GM23248 (cell line): ENCODE measurements at regions not wholly inside any gene's neighbourhood (a gene's known extent, or its start where the extent isn't known, plus 50 kb on each side); places are given as distances from the start of the nearest gene placed in this dataset.

Experiments
- DNase-seq: peaks from one replicate; pipeline ENCODE4 v3.0.0-alpha.2; 2015
- H2AFZ ChIP-seq: fragments of 200-600 bp; sonication (generic); 2 replicates; pipeline ENCODE4 v1.6.1; 2016; ENCODE audit warnings: antibody characterized with exemption
- H3F3A ChIP-seq: fragments of 200-600 bp; sonication (generic); 2 replicates; pipeline ENCODE4 v1.6.1; 2016; ENCODE audit warnings: mild to moderate bottlenecking, antibody characterized with exemption, mixed run types; ENCODE audit not compliant: insufficient read depth
- H3K27ac ChIP-seq: fragments of 200-600 bp; sonication (generic); 2 replicates; pipeline ENCODE4 v1.5.1; 2016; ENCODE audit warnings: mild to moderate bottlenecking
- H3K27me3 ChIP-seq: fragments of 200-600 bp; sonication (generic); replicated peaks from 2 replicates; pipeline ENCODE4 v1.6.1; 2016; ENCODE audit warnings: mild to moderate bottlenecking; ENCODE audit not compliant: insufficient read depth
- H3K36me3 ChIP-seq: fragments of 200-600 bp; sonication (generic); 2 replicates; pipeline ENCODE4 v1.6.1; 2016; ENCODE audit warnings: low read depth, mild to moderate bottlenecking
- H3K4me1 ChIP-seq: fragments of 200-600 bp; sonication (generic); 2 replicates; pipeline ENCODE4 v1.6.1; 2016; ENCODE audit warnings: mild to moderate bottlenecking; ENCODE audit not compliant: insufficient read depth
- H3K4me2 ChIP-seq: fragments of 200-600 bp; sonication (generic); one replicate; pipeline ENCODE4 v1.6.1; 2016; ENCODE audit warnings: mild to moderate bottlenecking; ENCODE audit not compliant: unreplicated experiment
- H3K4me3 ChIP-seq: fragments of 200-600 bp; sonication (generic); 2 replicates; pipeline ENCODE4 v1.5.1; 2016; ENCODE audit warnings: mild to moderate bottlenecking
- H3K79me2 ChIP-seq: fragments of 200-600 bp; sonication (generic); 2 replicates; pipeline ENCODE4 v1.6.1; 2016; ENCODE audit warnings: mild to moderate bottlenecking; ENCODE audit not compliant: insufficient read depth
- H3K9ac ChIP-seq: fragments of 200-600 bp; sonication (generic); 2 replicates; pipeline ENCODE4 v1.6.1; 2016; ENCODE audit warnings: mild to moderate bottlenecking
- H3K9me2 ChIP-seq: fragments of 200-600 bp; sonication (generic); 2 replicates; pipeline ENCODE4 v1.6.1; 2016; ENCODE audit warnings: mixed run types, mild to moderate bottlenecking, moderate library complexity; ENCODE audit not compliant: insufficient read depth
- H3K9me3 ChIP-seq: fragments of 200-600 bp; sonication (generic); one replicate; pipeline ENCODE4 v1.6.1; 2017; ENCODE audit warnings: low read depth
- H4K20me1 ChIP-seq: fragments of 200-600 bp; sonication (generic); 2 replicates; pipeline ENCODE4 v1.6.0; 2016; ENCODE audit not compliant: insufficient read depth
- EZH2 ChIP-seq: fragments of 200-600 bp; sonication (generic); IDR thresholded peaks from 2 replicates; pipeline ENCODE4 v1.6.1; 2018; ENCODE audit warnings: antibody characterized with exemption, mild to moderate bottlenecking; ENCODE audit not compliant: insufficient read depth, poor library complexity, severe bottlenecking
- EZH2phosphoT487 ChIP-seq: fragments of 200-600 bp; sonication (generic); IDR thresholded peaks from 2 replicates; pipeline ENCODE4 v1.6.1; 2018; ENCODE audit warnings: antibody characterized with exemption, moderate library complexity, mild to moderate bottlenecking, low read depth; ENCODE audit not compliant: insufficient read depth
- WGBS, 2 experiments: methylation state at CpG; one replicate each; pipeline ENCODE4 v1.1.6; 2015 to 2017; ENCODE audit warnings: low lambda C conversion rate in 2 of 2, low coverage in 1 of 2; ENCODE audit errors: missing lambda C conversion rate in 2 of 2; 5-methylcytosine and 5-hydroxymethylcytosine counted together
- in situ Hi-C: fragments of 300-500 bp; cut with MboI; formaldehyde crosslinking; loops from 2 replicates; pipeline ENCODE4 v1.15.0; 2020

GRCh38 chr5:8060953-8061429, 192.0 kb downstream of the MTRR start:
- no peaks in the 10 kb centered on the region for H3K4me1 ChIP-seq

GRCh38 chr5:8062521-8062920, 193.6 kb downstream of the MTRR start:
- H3K9me3 ChIP-seq, result no peaks in the 10 kb centered on the region
- no peaks in the 10 kb centered on the region for H3F3A ChIP-seq
- H3K4me3 ChIP-seq, result no peak overlapping the region
- no peak for DNase-seq
- no peaks in the 10 kb centered on the region for H3K36me3 ChIP-seq
- WGBS, 2 experiments, result 62 to 67% methylated on average over 5 of the region's 5 CpGs
- no peaks in the 10 kb centered on the region for H3K9me2 ChIP-seq
- no peak overlapping the region for H2AFZ ChIP-seq
- no peak overlapping the region for H3K27ac ChIP-seq
- no peaks in the 10 kb centered on the region for H3K79me2 ChIP-seq
- no peak overlapping the region for H3K4me2 ChIP-seq
- H3K27me3 ChIP-seq, result no peaks in the 10 kb centered on the region
- H3K9ac ChIP-seq, result no peak overlapping the region
- H3K4me1 ChIP-seq, result no peaks in the 10 kb centered on the region
- TF ChIP-seq EZH2 (no peak), EZH2phosphoT487 (no peak)
- in situ Hi-C loops, result no loop called here
- no peaks in the 10 kb centered on the region for H4K20me1 ChIP-seq

More at GRCh38 chr5:8060953-8061429, 192.0 kb downstream of the MTRR start:
- Histone ChIP-seq H3K4me2 (no peak overlapping the region), H3K9me3 (no peaks in the 10 kb centered on the region), H3K9me2 (no peaks in the 10 kb centered on the region), H3K4me3 (no peak overlapping the region), H3K79me2 (no peaks in the 10 kb centered on the region), H3K36me3 (no peaks in the 10 kb centered on the region), H3K27ac (no peak overlapping the region), H2AFZ (no peak overlapping the region), H3F3A (no peaks in the 10 kb centered on the region), H3K27me3 (no peaks in the 10 kb centered on the region), H4K20me1 (no peaks in the 10 kb centered on the region), H3K9ac (no peak overlapping the region)
- no peak for TF ChIP-seq EZH2phosphoT487
- no peak for TF ChIP-seq EZH2
- no peak for DNase-seq
- in situ Hi-C loops, result no loop called here
- WGBS, 2 experiments, result 39 to 45% methylated on average over 7 of the region's 7 CpGs

DNA sequence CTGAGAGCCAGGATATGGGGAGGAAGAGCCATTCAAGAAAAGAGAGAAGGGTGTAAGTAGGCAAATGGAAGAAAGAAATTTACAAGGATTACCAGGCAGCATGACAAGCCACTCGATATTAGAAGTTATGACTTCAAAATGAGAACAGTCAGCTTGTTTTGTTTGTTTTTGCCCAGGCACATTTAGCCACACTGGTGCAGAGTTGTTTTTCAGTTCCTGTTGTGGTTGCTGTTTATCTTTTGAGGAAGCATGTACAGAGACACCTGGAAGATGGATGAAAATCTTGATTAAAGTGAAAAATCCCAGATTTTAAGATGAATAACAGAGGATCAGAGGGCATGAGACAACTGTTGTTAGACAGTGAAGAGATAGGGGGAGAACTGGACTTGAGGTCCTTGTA, 199.1 kb downstream of the MTRR start:
- 0% methylated on average over 1 of the region's 1 CpG for WGBS, 2 experiments
- no peaks in the 10 kb centered on the region for H4K20me1 ChIP-seq
- H3K9ac ChIP-seq, result no peak overlapping the region
- H3K79me2 ChIP-seq, result no peaks in the 10 kb centered on the region
- no peak overlapping the region for H2AFZ ChIP-seq
- no peaks in the 10 kb centered on the region for H3K9me3 ChIP-seq
- H3K4me1 ChIP-seq, result no peaks in the 10 kb centered on the region
- no peak for TF ChIP-seq EZH2
- H3K9me2 ChIP-seq, result no peaks in the 10 kb centered on the region
- H3K27ac ChIP-seq, result no peak overlapping the region
- no peaks in the 10 kb centered on the region for H3K36me3 ChIP-seq
- no peak for DNase-seq
- no peaks in the 10 kb centered on the region for H3K27me3 ChIP-seq
- no peak overlapping the region for H3K4me2 ChIP-seq
- H3K4me3 ChIP-seq, result no peak overlapping the region
- in situ Hi-C loops, result no loop called here
- no peaks in the 10 kb centered on the region for H3F3A ChIP-seq

DNA sequence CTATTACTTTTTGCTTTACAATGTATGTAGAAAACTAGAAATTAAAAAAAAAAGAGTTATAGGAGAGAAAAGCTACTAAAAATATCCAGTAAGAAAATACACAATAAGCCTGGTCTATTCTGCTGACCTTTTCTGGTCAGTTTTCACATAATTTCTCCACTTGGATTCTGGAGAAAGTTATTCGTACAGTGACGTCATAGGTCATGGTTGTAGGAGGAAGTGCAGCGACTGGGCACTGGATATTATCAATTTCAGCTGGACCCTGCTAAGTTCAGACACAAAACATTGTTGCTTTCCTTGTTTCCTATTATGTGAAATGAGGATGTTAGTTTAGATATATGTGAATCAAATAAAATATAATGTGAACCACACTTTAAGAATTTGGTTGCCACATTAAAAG, 201.2 kb downstream of the MTRR start:
- Histone ChIP-seq H3K27me3 (no peaks in the 10 kb centered on the region), H3K4me3 (no peak overlapping the region), H3K9ac (no peak overlapping the region), H3K4me2 (no peak overlapping the region), H3F3A (no peaks in the 10 kb centered on the region), H3K4me1 (no peaks in the 10 kb centered on the region), H4K20me1 (no peaks in the 10 kb centered on the region), H3K79me2 (no peaks in the 10 kb centered on the region), H2AFZ (no peak overlapping the region), H3K9me2 (no peaks in the 10 kb centered on the region), H3K27ac (no peak overlapping the region), H3K9me3 (no peaks in the 10 kb centered on the region), H3K36me3 (no peaks in the 10 kb centered on the region)
- no peak for DNase-seq
- no peak for TF ChIP-seq EZH2
- TF ChIP-seq EZH2phosphoT487, result no peak
- 4 to 16% methylated on average over 3 of the region's 3 CpGs for WGBS, 2 experiments
- in situ Hi-C loops, result no loop called here

DNA sequence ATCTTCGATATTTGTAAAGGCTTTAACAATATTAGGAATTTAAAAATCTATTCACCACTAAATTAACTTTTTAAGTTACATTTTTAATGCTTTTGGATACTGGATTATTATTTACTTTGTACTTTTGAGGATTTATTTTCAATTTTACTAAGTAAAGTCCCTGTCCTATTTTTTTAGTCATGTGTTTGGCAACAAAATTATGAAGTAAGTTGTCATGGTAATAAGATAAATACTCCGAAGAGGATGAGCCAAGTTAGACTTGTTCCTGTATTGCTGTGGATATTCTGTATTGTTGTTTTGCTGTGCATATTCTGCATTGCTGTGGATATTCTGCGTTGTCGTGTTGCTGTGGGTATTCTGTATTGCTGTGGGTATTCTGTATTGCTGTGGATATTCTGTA, 210.1 kb downstream of the MTRR start:
- TF ChIP-seq EZH2phosphoT487, result no peak
- TF ChIP-seq EZH2, result no peak
- Histone ChIP-seq H4K20me1 (no peaks in the 10 kb centered on the region), H3F3A (no peaks in the 10 kb centered on the region), H3K4me2 (no peak overlapping the region), H3K4me1 (no peaks in the 10 kb centered on the region), H3K4me3 (no peak overlapping the region), H2AFZ (no peak overlapping the region), H3K9me2 (no peaks in the 10 kb centered on the region), H3K9ac (no peak overlapping the region), H3K36me3 (no peaks in the 10 kb centered on the region), H3K27me3 (no peaks in the 10 kb centered on the region), H3K9me3 (no peaks in the 10 kb centered on the region), H3K27ac (no peak overlapping the region), H3K79me2 (no peaks in the 10 kb centered on the region)
- in situ Hi-C loops, result no loop called here
- DNase-seq, result no peak
- WGBS, 2 experiments, result 10 to 18% methylated on average over 4 of the region's 4 CpGs
